Upper lobe of right lung (tissue), 1 donor: ENCODE measurements at regions not wholly inside any gene's neighbourhood (a gene's known extent, or its start where the extent isn't known, plus 50 kb on each side); places are given as distances from the start of the nearest gene placed in this dataset.

Source experiments
- ATAC-seq: fragments of 200-7000 bp; cut with Tn5 transposase; one replicate; pipeline ENCODE4 v1.9.1; 2020; ENCODE audit warnings: mild to moderate bottlenecking, moderate library complexity
- DNase-seq: peaks from one replicate; pipeline ENCODE4 v3.0.0-alpha.2; 2020
- H3K27ac ChIP-seq: fragments of 200-600 bp; one replicate; pipeline ENCODE4 v1.8.0; 2022
- H3K27me3 ChIP-seq: fragments of 200-600 bp; one replicate; pipeline ENCODE4 v1.8.0; 2022; ENCODE audit warnings: mild to moderate bottlenecking
- H3K36me3 ChIP-seq: fragments of 200-600 bp; one replicate; pipeline ENCODE4 v1.8.0; 2022
- H3K4me1 ChIP-seq: fragments of 200-600 bp; one replicate; pipeline ENCODE4 v1.8.0; 2022
- H3K4me3 ChIP-seq: fragments of 200-600 bp; one replicate; pipeline ENCODE4 v1.8.0; 2022; ENCODE audit warnings: mild to moderate bottlenecking
- H3K9me3 ChIP-seq: fragments of 200-600 bp; one replicate; pipeline ENCODE4 v1.8.0; 2022
- intact Hi-C: fragments of 100-400 bp; cut with DNase I; formaldehyde crosslinking; loops from one replicate; pipeline ENCODE4 v1.11.0; 2022
- TF ChIP-seq, protein P1 (sequence below): fragments of 200-600 bp; IDR thresholded peaks from one replicate; pipeline ENCODE4 v1.8.0; 2022; ENCODE audit warnings: antibody characterized with exemption
- donor health status: DM: no; HTN: yes; CAD: no; lungs with severe emphysema.

DNA sequence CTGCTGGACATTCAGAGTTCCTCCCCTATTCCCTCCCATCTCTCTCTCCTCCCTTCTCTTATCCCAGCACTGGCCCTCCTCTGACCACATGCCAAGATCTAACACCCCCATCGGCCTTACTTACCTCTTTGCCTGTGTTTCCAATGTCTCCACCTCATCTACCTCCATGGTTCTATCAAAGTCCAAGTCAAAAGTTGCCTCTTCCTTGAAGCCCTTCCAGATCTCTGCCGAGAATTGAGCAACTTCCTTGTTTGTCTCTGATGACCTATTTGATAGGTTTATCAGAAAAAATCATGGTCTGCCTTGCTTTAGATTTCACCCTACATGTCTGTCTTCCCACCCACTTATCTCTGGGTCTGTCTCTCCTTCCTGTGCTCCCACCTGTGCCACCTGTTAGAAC, 69.7 kb upstream of the ITGA11 start:
- TF ChIP-seq, protein P1, sequence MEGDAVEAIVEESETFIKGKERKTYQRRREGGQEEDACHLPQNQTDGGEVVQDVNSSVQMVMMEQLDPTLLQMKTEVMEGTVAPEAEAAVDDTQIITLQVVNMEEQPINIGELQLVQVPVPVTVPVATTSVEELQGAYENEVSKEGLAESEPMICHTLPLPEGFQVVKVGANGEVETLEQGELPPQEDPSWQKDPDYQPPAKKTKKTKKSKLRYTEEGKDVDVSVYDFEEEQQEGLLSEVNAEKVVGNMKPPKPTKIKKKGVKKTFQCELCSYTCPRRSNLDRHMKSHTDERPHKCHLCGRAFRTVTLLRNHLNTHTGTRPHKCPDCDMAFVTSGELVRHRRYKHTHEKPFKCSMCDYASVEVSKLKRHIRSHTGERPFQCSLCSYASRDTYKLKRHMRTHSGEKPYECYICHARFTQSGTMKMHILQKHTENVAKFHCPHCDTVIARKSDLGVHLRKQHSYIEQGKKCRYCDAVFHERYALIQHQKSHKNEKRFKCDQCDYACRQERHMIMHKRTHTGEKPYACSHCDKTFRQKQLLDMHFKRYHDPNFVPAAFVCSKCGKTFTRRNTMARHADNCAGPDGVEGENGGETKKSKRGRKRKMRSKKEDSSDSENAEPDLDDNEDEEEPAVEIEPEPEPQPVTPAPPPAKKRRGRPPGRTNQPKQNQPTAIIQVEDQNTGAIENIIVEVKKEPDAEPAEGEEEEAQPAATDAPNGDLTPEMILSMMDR, result no peak
- Histone ChIP-seq H3K27me3 (no peaks in the 10 kb centered on the region), H3K4me3 (no peak overlapping the region), H3K4me1 (no peaks in the 10 kb centered on the region), H3K9me3 (no peaks in the 10 kb centered on the region), H3K36me3 (no peaks in the 10 kb centered on the region), H3K27ac (no peak overlapping the region)
- ATAC-seq (no peak), DNase-seq (no peak)
- intact Hi-C loops, result no loop called here

DNA sequence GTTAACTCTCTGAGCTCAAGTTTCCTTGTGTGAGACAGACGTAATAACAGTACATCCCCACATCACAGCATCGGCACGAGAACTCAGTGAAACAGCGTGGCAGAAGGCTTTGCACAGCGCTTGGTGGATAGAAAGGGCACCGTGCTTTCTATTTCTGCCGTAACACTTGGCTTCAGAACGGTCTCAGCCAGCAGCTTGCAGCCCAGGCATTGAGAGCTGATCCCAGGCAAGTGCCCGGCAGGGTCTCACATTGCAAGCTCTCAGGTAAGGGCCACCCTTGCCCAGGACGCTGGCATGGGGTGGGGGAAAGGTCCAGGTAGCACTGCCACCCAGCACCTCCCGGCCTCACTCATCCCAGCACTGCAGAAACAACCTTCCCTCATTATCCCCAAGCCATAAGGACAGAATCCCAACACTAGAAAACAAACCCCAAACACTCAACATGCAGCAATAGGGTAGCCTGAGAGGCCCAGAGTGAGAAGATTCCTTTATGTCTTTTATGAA, 70.5 kb upstream of the ITGA11 start:
- intact Hi-C loops, result no loop called here
- no peak overlapping the region for H3K27ac ChIP-seq
- DNase-seq (no peak), ATAC-seq (no peak)
- TF ChIP-seq, protein P1, result no peak
- H3K27me3 ChIP-seq, result no peaks in the 10 kb centered on the region
- H3K4me1 ChIP-seq, result no peaks in the 10 kb centered on the region
- no peaks in the 10 kb centered on the region for H3K36me3 ChIP-seq
- H3K9me3 ChIP-seq, result no peaks in the 10 kb centered on the region
- no peak overlapping the region for H3K4me3 ChIP-seq

DNA sequence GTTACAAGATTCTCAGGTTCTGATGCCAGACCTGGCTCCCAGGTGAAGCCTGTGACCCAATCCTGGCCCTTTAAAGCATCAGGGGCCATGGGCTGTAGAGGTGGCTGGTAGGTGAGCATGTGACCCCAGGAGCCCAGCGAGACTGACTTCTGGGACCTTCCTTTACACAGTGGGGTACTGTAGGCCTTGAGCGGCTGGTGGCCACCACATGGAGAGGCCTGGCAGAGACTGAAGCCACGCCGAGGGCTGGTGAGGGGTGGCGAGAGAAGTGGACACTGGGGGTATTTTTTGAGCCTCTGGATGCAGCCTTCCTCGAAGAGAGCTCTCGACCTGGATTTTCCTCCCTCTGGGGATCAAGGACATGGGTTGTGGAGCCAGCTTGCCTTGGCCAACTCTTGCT, 71.2 kb upstream of the ITGA11 start:
- intact Hi-C loops, result no loop called here
- DNase-seq, result no peak
- H3K9me3 ChIP-seq, result no peaks in the 10 kb centered on the region
- no peak overlapping the region for H3K4me3 ChIP-seq
- TF ChIP-seq, protein P1, result no peak
- H3K4me1 ChIP-seq, result no peaks in the 10 kb centered on the region
- H3K27ac ChIP-seq, result no peak overlapping the region
- ATAC-seq, result no peak
- H3K27me3 ChIP-seq, result no peaks in the 10 kb centered on the region
- no peaks in the 10 kb centered on the region for H3K36me3 ChIP-seq

DNA sequence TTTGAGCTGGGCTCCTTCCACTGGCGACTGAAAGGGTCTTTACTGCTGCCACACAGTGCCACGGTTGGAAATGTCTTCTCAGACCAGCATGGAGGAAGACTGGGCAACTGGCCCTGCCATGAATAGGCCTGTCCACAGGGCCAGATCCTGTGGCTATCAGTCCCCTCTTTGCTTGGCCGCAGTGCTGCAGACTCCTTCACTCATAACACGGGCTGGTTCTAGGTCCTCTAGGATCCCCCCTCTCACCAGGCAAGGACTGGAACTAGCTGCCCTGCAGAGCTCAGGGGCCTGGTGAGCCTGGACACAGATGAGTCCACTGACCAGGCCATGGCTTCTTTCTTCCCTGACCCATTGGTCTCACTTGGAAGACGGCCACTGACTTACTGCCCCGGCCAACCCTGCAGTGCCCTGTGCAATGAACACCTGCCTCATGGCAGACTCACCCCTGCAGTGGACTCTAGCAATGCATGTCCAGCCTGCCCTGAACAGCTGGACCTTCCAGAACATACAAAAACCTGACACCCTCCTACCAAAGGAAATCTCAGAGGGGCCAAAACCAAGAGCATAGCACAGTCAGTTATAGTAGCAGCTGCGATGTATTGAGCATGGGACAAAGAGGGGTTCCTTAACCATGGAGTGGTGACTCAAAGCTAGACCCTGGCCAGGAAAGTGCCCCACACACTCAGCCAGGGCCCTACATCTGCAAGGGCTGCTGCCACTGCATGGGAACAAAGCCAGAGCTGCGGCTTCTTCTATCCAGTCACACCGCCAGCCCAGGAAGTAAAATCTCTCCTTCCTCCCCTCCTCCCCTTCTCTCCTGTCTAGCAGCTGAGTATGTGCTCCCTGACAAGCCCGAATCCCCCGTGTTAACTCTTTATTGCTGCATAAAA, 72.1 kb upstream of the ITGA11 start:
- Histone ChIP-seq H3K4me1 (no peaks in the 10 kb centered on the region), H3K4me3 (no peak overlapping the region), H3K9me3 (no peaks in the 10 kb centered on the region), H3K27ac (no peak overlapping the region), H3K27me3 (no peaks in the 10 kb centered on the region), H3K36me3 (no peaks in the 10 kb centered on the region)
- intact Hi-C loops, result no loop called here
- ATAC-seq (no peak), DNase-seq (no peak)
- TF ChIP-seq, protein P1, result no peak

DNA sequence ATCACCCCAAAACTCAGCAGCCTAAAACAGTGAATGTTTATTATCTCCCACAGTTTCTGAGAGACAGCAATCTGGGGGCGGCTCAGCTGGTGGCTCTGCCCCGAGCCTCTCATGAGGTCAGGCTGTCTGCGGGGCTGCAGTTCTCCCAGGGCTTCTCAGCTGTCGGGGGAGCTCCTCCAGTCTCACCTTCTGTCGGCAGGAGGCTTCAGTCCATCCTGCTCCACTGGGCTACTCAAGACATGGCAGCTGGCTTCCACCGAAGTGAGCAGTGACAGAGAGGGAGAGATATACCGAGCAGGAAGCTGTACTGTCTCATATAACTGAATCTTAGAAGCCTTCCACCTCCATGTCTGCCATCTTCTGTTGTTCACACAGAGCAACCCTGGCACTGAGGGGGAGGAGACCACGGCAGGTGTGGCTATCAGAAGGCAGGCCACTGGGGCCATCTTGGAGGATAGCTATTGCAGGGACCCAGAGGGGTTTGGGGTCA, 72.8 kb upstream of the ITGA11 start:
- no peak for DNase-seq
- TF ChIP-seq, protein P1, result no peak
- ATAC-seq, result no peak

More for the DNA sequence above, 72.8 kb upstream of the ITGA11 start:
- intact Hi-C loops, result no loop called here
- H3K36me3 ChIP-seq, result no peaks in the 10 kb centered on the region
- H3K27ac ChIP-seq, result no peak overlapping the region
- no peaks in the 10 kb centered on the region for H3K27me3 ChIP-seq
- no peaks in the 10 kb centered on the region for H3K9me3 ChIP-seq
- no peaks in the 10 kb centered on the region for H3K4me1 ChIP-seq
- no peak overlapping the region for H3K4me3 ChIP-seq
